Eye (tissue), 1 donor: ENCODE measurements at regions not wholly inside any gene's neighbourhood (a gene's known extent, or its start where the extent isn't known, plus 50 kb on each side); places are given as distances from the start of the nearest gene placed in this dataset.

ENCODE experiments used
- DNase-seq: peaks from one replicate; pipeline ENCODE4 v3.0.0-alpha.2; 2015

DNA sequence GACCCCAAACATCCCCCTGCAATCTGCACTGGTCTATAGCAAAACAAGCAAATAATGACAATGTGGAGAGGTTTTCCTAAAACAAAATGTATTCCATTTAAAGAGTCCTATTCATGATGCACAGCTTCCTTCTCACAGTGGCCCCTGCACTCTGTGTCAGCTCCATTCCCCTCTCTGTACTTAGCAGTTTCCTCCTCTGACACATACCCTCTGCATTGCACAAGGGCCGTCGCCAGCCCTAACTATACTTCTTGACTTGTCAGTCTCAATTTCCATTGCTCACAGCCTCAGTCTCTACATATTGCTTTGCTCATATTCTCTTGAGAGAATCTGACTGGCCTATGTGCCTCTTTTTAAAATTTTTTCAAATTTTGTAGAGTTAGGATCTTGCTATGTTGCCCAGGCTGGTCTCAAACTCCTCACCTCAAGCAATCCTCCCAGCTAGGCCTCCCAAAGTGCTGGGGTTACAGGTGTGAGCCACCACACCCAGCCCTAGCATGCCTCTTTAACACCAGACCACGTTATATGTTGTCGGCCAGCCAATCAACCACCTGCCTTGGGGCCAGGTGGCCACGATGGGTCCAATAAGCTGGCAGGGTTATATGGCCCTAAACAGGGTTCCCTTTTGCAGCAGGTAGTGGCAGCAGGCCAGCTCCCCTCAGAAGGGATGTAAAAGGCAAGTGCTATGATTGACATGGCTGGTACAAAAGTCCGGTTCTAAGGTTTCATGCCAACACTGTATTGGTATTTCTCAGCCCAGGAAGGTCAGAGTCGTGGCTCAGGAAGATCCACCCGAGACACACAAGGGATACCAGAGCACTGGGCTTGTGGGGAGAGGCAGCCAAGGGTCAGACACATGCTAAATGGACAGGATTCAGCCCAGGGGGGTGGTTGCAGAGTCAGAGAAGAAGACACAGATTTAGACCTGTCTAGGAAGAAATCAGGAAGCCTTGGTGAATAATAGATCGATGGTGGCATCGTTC, 59.0 kb upstream of the SMAD3 start:
- DNase-seq, result no peak

GRCh38 chr15:67009576-67010569, 55.5 kb upstream of the SMAD3 start:
- DNase-seq, result no peak

DNA sequence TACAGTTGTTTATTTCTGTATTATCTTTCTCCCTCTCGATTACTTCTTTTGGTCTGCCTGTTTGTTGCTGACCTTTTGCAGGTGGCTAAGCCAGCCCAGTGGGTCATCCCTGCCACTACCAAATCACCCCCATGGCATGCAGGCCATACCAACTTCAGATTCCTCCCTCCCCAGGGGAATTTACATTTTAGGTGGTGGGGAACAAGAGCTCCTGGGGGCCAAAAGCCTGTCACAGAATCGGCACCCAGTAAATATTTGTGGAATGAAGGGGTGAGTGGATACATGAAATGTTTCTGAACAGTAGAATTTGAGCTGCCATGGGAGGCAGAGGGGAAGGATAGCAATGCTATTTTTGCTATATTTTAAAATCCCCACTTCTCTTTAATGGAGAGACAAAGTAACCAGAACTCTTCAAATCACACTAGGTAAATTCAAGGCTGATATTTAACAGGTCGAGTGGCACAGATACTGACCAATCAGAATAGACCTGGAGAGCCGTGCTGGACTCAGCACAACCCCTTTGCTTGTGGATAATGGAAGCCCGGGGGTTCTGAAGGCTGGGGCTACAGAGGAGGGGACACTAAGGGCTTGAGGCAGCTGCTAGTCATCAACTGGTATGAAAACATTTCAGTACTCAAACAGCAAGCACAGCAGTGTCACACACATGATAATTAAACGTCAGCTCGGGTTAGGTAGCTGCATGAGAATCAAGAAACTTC, 54.3 kb upstream of the SMAD3 start:
- no peak for DNase-seq

- no peak for DNase-seq
Observed at GRCh38 chr15:67011617-67012005, 53.8 kb upstream of the SMAD3 start.

DNA sequence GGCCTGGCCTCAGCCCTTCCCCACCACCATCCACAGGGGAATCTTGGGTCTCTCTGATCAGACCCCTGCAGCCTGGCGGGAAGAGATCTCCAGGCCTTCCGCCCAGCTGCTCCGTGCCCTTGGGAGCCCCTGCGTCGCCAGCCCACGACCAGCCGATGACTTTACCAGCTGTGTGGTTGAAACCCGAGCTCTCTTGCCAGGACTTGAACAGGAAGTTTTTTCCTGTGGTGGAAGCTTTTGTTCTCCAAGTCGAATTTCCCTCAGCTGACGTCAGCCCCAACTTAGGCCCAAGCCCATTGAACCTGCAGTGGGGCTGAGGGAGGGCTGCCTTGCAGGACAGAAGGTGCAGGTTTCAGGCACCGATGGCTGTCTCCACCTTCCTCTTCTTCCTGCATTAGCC, 51.7 kb upstream of the SMAD3 start:
- peak; percentile 49 for DNase-seq
